Osteoblast (primary cell): ENCODE measurements at regions not wholly inside any gene's neighbourhood (a gene's known extent, or its start where the extent isn't known, plus 50 kb on each side); places are given as distances from the start of the nearest gene placed in this dataset.

Source experiments
- DNase-seq: peaks from one replicate; pipeline ENCODE4 v3.0.0; 2011; ENCODE audit warnings: low spot score, mixed read lengths; ENCODE audit not compliant: insufficient read length; ENCODE audit errors: missing footprints
- H2AFZ ChIP-seq: 2 replicates; pipeline ENCODE4 v1.6.0; 2011; ENCODE audit warnings: mild to moderate bottlenecking, low read length
- H3K27ac ChIP-seq: 2 replicates; pipeline ENCODE4 v1.5.1; 2011; ENCODE audit warnings: mild to moderate bottlenecking, low read depth, low read length, moderate library complexity
- H3K27me3 ChIP-seq: 2 replicates; pipeline ENCODE4 v1.6.0; 2012; ENCODE audit warnings: mild to moderate bottlenecking, control low read depth, inconsistent platforms, low read length, moderate library complexity; ENCODE audit not compliant: insufficient read depth
- H3K36me3 ChIP-seq: 2 replicates; pipeline ENCODE4 v1.5.1; 2011; ENCODE audit warnings: mild to moderate bottlenecking, low read length, control low read depth, moderate library complexity; ENCODE audit not compliant: insufficient read depth
- H3K4me1 ChIP-seq: 2 replicates; pipeline ENCODE4 v1.5.1; 2011; ENCODE audit warnings: mild to moderate bottlenecking, low read length, control low read depth, moderate library complexity; ENCODE audit not compliant: insufficient read depth
- H3K4me2 ChIP-seq: 2 replicates; pipeline ENCODE4 v1.6.0; 2011; ENCODE audit warnings: mild to moderate bottlenecking, low read length; ENCODE audit not compliant: insufficient read depth
- H3K4me3 ChIP-seq: fragments of 200-600 bp; sonication (generic); 3 replicates; pipeline ENCODE4 v1.5.1; 2012; ENCODE audit warnings: mild to moderate bottlenecking, low read length, inconsistent platforms; ENCODE audit not compliant: insufficient read depth
- H3K79me2 ChIP-seq: 2 replicates; pipeline ENCODE4 v1.6.0; 2012; ENCODE audit warnings: mild to moderate bottlenecking, low read length, control low read depth, inconsistent platforms; ENCODE audit not compliant: insufficient read depth
- H3K9me3 ChIP-seq: 2 replicates; pipeline ENCODE4 v1.5.1; 2011; ENCODE audit warnings: low read depth, low read length, control low read depth
- H4K20me1 ChIP-seq: 2 replicates; pipeline ENCODE4 v1.6.0; 2012; ENCODE audit warnings: mild to moderate bottlenecking, low read length, control low read depth; ENCODE audit not compliant: insufficient read depth
- TF ChIP-seq, protein P1 (sequence below): IDR thresholded peaks from 2 replicates; pipeline ENCODE4 v1.5.1; 2011; ENCODE audit warnings: mild to moderate bottlenecking, low read depth, low read length, moderate library complexity; ENCODE audit errors: extremely low read depth

DNA sequence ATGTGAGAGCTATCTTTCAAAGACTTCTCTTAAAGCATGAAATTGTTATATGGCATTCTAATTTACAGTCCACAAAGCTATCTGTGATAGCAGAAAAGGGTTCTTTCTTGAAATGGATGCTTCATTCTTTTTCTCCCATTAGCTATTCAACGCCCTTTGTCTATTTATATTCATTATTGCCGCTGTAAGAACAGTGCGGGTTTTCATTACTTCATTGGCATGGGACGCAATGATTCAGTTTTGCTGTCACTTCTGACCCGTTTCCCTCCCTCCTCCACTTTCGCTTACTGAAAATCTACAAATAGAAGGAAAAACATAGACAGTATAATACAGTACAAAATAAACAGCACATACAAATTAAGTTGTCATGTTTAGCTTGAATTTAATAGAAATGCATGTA, 394.6 kb downstream of the PCDH7 start:
- no peak overlapping the region for H2AFZ ChIP-seq
- no peaks in the 10 kb centered on the region for H3K27me3 ChIP-seq
- no peaks in the 10 kb centered on the region for H3K9me3 ChIP-seq
- H3K36me3 ChIP-seq = no peaks in the 10 kb centered on the region
- no peaks in the 10 kb centered on the region for H3K4me1 ChIP-seq
- no peak overlapping the region for H3K4me3 ChIP-seq
- no peaks in the 10 kb centered on the region for H4K20me1 ChIP-seq
- TF ChIP-seq, protein P1, sequence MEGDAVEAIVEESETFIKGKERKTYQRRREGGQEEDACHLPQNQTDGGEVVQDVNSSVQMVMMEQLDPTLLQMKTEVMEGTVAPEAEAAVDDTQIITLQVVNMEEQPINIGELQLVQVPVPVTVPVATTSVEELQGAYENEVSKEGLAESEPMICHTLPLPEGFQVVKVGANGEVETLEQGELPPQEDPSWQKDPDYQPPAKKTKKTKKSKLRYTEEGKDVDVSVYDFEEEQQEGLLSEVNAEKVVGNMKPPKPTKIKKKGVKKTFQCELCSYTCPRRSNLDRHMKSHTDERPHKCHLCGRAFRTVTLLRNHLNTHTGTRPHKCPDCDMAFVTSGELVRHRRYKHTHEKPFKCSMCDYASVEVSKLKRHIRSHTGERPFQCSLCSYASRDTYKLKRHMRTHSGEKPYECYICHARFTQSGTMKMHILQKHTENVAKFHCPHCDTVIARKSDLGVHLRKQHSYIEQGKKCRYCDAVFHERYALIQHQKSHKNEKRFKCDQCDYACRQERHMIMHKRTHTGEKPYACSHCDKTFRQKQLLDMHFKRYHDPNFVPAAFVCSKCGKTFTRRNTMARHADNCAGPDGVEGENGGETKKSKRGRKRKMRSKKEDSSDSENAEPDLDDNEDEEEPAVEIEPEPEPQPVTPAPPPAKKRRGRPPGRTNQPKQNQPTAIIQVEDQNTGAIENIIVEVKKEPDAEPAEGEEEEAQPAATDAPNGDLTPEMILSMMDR = no peak
- no peak overlapping the region for H3K27ac ChIP-seq
- DNase-seq = no peak
- H3K79me2 ChIP-seq = no peaks in the 10 kb centered on the region
- no peak overlapping the region for H3K4me2 ChIP-seq

- TF ChIP-seq, protein P1 = no peak
- Histone ChIP-seq H4K20me1 (no peaks in the 10 kb centered on the region), H3K4me3 (no peak overlapping the region), H3K4me1 (no peaks in the 10 kb centered on the region), H3K9me3 (peaks cover 2% of the 10 kb centered on the region), H2AFZ (no peak overlapping the region), H3K36me3 (no peaks in the 10 kb centered on the region), H3K27me3 (no peaks in the 10 kb centered on the region), H3K27ac (no peak overlapping the region), H3K4me2 (no peak overlapping the region), H3K79me2 (no peaks in the 10 kb centered on the region)
- no peak for DNase-seq
Measured at GRCh38 chr4:31124008-31124585, 403.9 kb downstream of the PCDH7 start.

- H3K27me3 ChIP-seq = no peaks in the 10 kb centered on the region
- no peak overlapping the region for H3K27ac ChIP-seq
- H3K4me2 ChIP-seq = no peak overlapping the region
- no peak overlapping the region for H2AFZ ChIP-seq
- peaks cover 4% of the 10 kb centered on the region for H3K9me3 ChIP-seq
- TF ChIP-seq, protein P1 = no peak
- no peaks in the 10 kb centered on the region for H3K36me3 ChIP-seq
- DNase-seq = no peak
- no peaks in the 10 kb centered on the region for H4K20me1 ChIP-seq
- H3K4me1 ChIP-seq = no peaks in the 10 kb centered on the region
- H3K79me2 ChIP-seq = no peaks in the 10 kb centered on the region
- no peak overlapping the region for H3K4me3 ChIP-seq
Measured at GRCh38 chr4:31125061-31125460, 404.9 kb downstream of the PCDH7 start.

GRCh38 chr4:31125496-31125895, 405.3 kb downstream of the PCDH7 start:
- Histone ChIP-seq H3K27ac (no peak overlapping the region), H3K27me3 (no peaks in the 10 kb centered on the region), H3K9me3 (peaks cover 4% of the 10 kb centered on the region), H3K79me2 (no peaks in the 10 kb centered on the region), H3K4me2 (no peak overlapping the region), H4K20me1 (no peaks in the 10 kb centered on the region), H3K36me3 (no peaks in the 10 kb centered on the region), H3K4me1 (no peaks in the 10 kb centered on the region), H2AFZ (no peak overlapping the region), H3K4me3 (no peak overlapping the region)
- no peak for DNase-seq
- TF ChIP-seq, protein P1 = no peak
